GM23338 (cell line): ENCODE measurements at regions not wholly inside any gene's neighbourhood (a gene's known extent, or its start where the extent isn't known, plus 50 kb on each side); places are given as distances from the start of the nearest gene placed in this dataset.

Source experiments
- ATAC-seq: fragments of 200-7000 bp; cut with Tn5 transposase; 3 replicates; pipeline ENCODE4 v1.9.1; 2020
- DNase-seq: peaks from one replicate; pipeline ENCODE4 v3.0.0-alpha.2; 2015; ENCODE audit warnings: low spot score
- H2AFZ ChIP-seq: fragments of 200-600 bp; sonication (generic); 2 replicates; pipeline ENCODE4 v1.8.0; 2016; ENCODE audit warnings: antibody characterized with exemption, mild to moderate bottlenecking, moderate library complexity
- H3F3A ChIP-seq: fragments of 200-600 bp; sonication (generic); replicated peaks from 2 replicates; pipeline ENCODE4 v1.8.0; 2017; ENCODE audit warnings: antibody characterized with exemption, mixed run types, low read depth
- H3K27ac ChIP-seq: fragments of 200-600 bp; sonication (generic); 2 replicates; pipeline ENCODE4 v1.6.1; 2016; ENCODE audit warnings: low read depth
- H3K27me3 ChIP-seq: fragments of 200-600 bp; sonication (generic); 2 replicates; pipeline ENCODE4 v1.8.0; 2016; ENCODE audit warnings: mild to moderate bottlenecking, mixed run types, moderate library complexity; ENCODE audit not compliant: insufficient read depth
- H3K36me3 ChIP-seq: fragments of 200-600 bp; sonication (generic); 2 replicates; pipeline ENCODE4 v1.8.0; 2016; ENCODE audit warnings: mild to moderate bottlenecking; ENCODE audit not compliant: insufficient read depth
- H3K4me1 ChIP-seq: fragments of 200-600 bp; sonication (generic); 2 replicates; pipeline ENCODE4 v1.8.0; 2016; ENCODE audit warnings: mild to moderate bottlenecking, moderate library complexity; ENCODE audit not compliant: insufficient read depth
- H3K4me2 ChIP-seq: fragments of 200-600 bp; sonication (generic); 2 replicates; pipeline ENCODE4 v1.7.1; 2017; ENCODE audit warnings: mixed run types
- H3K4me3 ChIP-seq: fragments of 200-600 bp; sonication (generic); 2 replicates; pipeline ENCODE4 v1.6.1; 2016; ENCODE audit warnings: mixed run types
- H3K79me2 ChIP-seq: fragments of 200-600 bp; sonication (generic); replicated peaks from 2 replicates; pipeline ENCODE4 v1.8.0; 2017; ENCODE audit warnings: mild to moderate bottlenecking; ENCODE audit not compliant: insufficient read depth
- H3K9me2 ChIP-seq: fragments of 200-600 bp; sonication (generic); 2 replicates; pipeline ENCODE4 v1.8.0; 2017; ENCODE audit not compliant: insufficient read depth
- H4K20me1 ChIP-seq: fragments of 200-600 bp; sonication (generic); replicated peaks from 2 replicates; pipeline ENCODE4 v1.8.0; 2017; ENCODE audit warnings: mild to moderate bottlenecking; ENCODE audit not compliant: insufficient read depth
- H3K27ac Mint-ChIP-seq: 2 replicates; pipeline ENCODE4 v1.8.0; 2020; ENCODE audit warnings: inconsistent platforms, mild to moderate bottlenecking, moderate library complexity, mixed read lengths
- H3K27me3 Mint-ChIP-seq: 3 replicates; pipeline ENCODE4 v1.8.0; 2022; ENCODE audit warnings: low read depth, mild to moderate bottlenecking, moderate library complexity, mixed read lengths, inconsistent platforms; ENCODE audit not compliant: insufficient read depth, poor library complexity
- H3K36me3 Mint-ChIP-seq: 3 replicates; pipeline ENCODE4 v1.8.0; 2021; ENCODE audit warnings: low read depth, mild to moderate bottlenecking, inconsistent platforms, moderate library complexity, mixed read lengths
- H3K4me1 Mint-ChIP-seq: 3 replicates; pipeline ENCODE4 v1.8.0; 2020; ENCODE audit warnings: mild to moderate bottlenecking, inconsistent platforms, mixed read lengths
- H3K4me3 Mint-ChIP-seq: 3 replicates; pipeline ENCODE4 v1.8.0; 2021; ENCODE audit warnings: moderate library complexity, mild to moderate bottlenecking, inconsistent platforms, mixed read lengths
- H3K9me3 Mint-ChIP-seq: 3 replicates; pipeline ENCODE4 v1.8.0; 2020; ENCODE audit warnings: moderate library complexity, mild to moderate bottlenecking, inconsistent platforms, mixed read lengths
- CREB1 ChIP-seq: fragments of 250-450 bp; sonication (Bioruptor Pico); IDR thresholded peaks from 2 replicates; pipeline ENCODE4 v1.5.0; 2020; ENCODE audit warnings: low read depth, mild to moderate bottlenecking, moderate library complexity
- EZH2 ChIP-seq: fragments of 200-600 bp; sonication (generic); IDR thresholded peaks from one replicate; pipeline ENCODE4 v1.8.0; 2017; ENCODE audit warnings: antibody characterized with exemption, mild to moderate bottlenecking, low read depth; ENCODE audit not compliant: unreplicated experiment
- EZH2phosphoT487 ChIP-seq: fragments of 200-600 bp; sonication (generic); IDR thresholded peaks from one replicate; pipeline ENCODE4 v1.8.1; 2018; ENCODE audit warnings: antibody characterized with exemption; ENCODE audit not compliant: unreplicated experiment
- JUNB ChIP-seq: IDR thresholded peaks from one replicate; pipeline ENCODE4 v1.6.1; 2016; ENCODE audit warnings: antibody characterized with exemption; ENCODE audit not compliant: unreplicated experiment
- NANOG ChIP-seq: IDR thresholded peaks from 2 replicates; pipeline ENCODE4 v1.6.1; 2016; ENCODE audit warnings: antibody characterized with exemption, borderline replicate concordance
- POLR2AphosphoS5 ChIP-seq: IDR thresholded peaks from 2 replicates; pipeline ENCODE4 v1.6.1; 2016; ENCODE audit warnings: antibody characterized with exemption, low read depth
- STAT1 ChIP-seq: IDR thresholded peaks from one replicate; pipeline ENCODE4 v1.6.1; 2016; ENCODE audit warnings: antibody characterized with exemption; ENCODE audit not compliant: unreplicated experiment
- ZNF331 ChIP-seq: fragments of 250-450 bp; sonication (Bioruptor Pico); IDR thresholded peaks from 2 replicates; pipeline ENCODE4 v1.5.0; 2020; ENCODE audit warnings: low read depth, mild to moderate bottlenecking, moderate library complexity
- TF ChIP-seq, protein P1 (sequence below): IDR thresholded peaks from 2 replicates; pipeline ENCODE4 v1.6.1; 2016; ENCODE audit warnings: antibody characterized with exemption
- TF ChIP-seq, protein P2 (sequence below): fragments of 250-450 bp; sonication (Bioruptor Pico); IDR thresholded peaks from 2 replicates; pipeline ENCODE4 v1.5.0; 2020; ENCODE audit warnings: mild to moderate bottlenecking, moderate library complexity
- TF ChIP-seq, protein P3 (sequence below): IDR thresholded peaks from one replicate; pipeline ENCODE4 v1.6.1; 2018; ENCODE audit warnings: antibody characterized with exemption; ENCODE audit not compliant: unreplicated experiment
- TF ChIP-seq, protein P4 (sequence below), 2 experiments: fragments of 200-600 bp in 1 of 2; sonication (generic) in 1 of 2; conservative IDR thresholded peaks; 2 replicates each; pipeline versions ENCODE4 v1.5.1 to v1.6.1; 2016 to 2017; ENCODE audit warnings: antibody characterized with exemption in 2 of 2, low read depth in 2 of 2, mild to moderate bottlenecking in 2 of 2, moderate library complexity in 1 of 2

DNA sequence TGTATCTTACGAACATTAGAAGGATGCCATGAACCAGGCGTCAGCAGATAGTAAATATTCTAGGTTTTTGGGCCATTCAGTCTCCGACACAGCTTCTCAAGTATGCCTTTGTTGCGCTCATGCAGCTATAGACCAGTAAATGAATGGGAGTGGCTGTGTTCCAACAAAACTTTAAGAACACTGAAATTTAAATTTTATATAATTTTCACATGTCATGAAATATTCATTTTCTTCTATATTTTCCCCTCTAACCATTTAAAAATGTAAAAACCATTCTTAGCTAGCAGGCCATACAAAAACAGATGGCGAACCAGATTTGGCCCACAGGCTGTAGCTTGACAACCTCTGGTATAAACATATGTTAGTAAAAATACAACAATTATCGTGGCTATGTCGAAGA, 151.8 kb upstream of the KIT start (continued):
- TF ChIP-seq POLR2AphosphoS5 (no peak), NANOG (no peak), STAT1 (no peak), EZH2 (no peak), JUNB (no peak), CREB1 (no peak)
- TF ChIP-seq, protein P1, sequence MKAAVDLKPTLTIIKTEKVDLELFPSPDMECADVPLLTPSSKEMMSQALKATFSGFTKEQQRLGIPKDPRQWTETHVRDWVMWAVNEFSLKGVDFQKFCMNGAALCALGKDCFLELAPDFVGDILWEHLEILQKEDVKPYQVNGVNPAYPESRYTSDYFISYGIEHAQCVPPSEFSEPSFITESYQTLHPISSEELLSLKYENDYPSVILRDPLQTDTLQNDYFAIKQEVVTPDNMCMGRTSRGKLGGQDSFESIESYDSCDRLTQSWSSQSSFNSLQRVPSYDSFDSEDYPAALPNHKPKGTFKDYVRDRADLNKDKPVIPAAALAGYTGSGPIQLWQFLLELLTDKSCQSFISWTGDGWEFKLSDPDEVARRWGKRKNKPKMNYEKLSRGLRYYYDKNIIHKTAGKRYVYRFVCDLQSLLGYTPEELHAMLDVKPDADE = no peak

DNA sequence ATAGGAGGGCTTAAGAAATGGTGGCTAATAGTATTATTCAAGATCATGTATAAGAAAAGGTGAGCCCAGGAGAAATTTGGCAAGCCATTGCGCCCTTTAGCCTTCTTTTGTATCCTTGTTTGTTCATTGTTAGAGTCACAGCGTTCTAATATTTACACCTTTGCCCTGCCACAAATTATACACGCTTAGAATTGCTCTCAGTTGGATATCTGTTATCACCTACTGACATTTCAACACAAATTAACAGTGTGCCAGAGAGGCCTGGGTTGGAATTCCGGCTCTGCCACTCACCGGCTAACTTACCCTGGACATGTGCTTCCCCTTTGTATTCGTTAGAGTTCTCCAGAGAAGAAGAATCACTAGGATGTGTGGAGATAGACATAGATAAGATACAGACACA, 148.7 kb upstream of the KIT start:
- Histone ChIP-seq H3K79me2 (no peaks in the 10 kb centered on the region), H3K9me2 (no peaks in the 10 kb centered on the region), H4K20me1 (no peaks in the 10 kb centered on the region), H3K4me2 (no peak overlapping the region), H3K27me3 (no peaks in the 10 kb centered on the region), H3F3A (no peaks in the 10 kb centered on the region), H3K4me3 (no peak overlapping the region), H2AFZ (no peak overlapping the region), H3K4me1 (no peaks in the 10 kb centered on the region), H3K36me3 (no peaks in the 10 kb centered on the region), H3K27ac (no peak overlapping the region)
- H3K36me3 Mint-ChIP-seq = peaks cover 6% of the 10 kb centered on the region
- H3K4me1 Mint-ChIP-seq = peaks cover 13% of the 10 kb centered on the region; the same call in 2 of the 3 replicates
- DNase-seq = no peak
- ATAC-seq = no peak
- H3K27ac Mint-ChIP-seq = no peak overlapping the region
- H3K27me3 Mint-ChIP-seq = no peaks in the 10 kb centered on the region
- peaks cover 12% of the 10 kb centered on the region for H3K9me3 Mint-ChIP-seq
- no peak overlapping the region for H3K4me3 Mint-ChIP-seq
- no peak for TF ChIP-seq EZH2phosphoT487
- no peak for TF ChIP-seq NANOG
- TF ChIP-seq EZH2 = no peak
- no peak for TF ChIP-seq ZNF331
- TF ChIP-seq, protein P2, sequence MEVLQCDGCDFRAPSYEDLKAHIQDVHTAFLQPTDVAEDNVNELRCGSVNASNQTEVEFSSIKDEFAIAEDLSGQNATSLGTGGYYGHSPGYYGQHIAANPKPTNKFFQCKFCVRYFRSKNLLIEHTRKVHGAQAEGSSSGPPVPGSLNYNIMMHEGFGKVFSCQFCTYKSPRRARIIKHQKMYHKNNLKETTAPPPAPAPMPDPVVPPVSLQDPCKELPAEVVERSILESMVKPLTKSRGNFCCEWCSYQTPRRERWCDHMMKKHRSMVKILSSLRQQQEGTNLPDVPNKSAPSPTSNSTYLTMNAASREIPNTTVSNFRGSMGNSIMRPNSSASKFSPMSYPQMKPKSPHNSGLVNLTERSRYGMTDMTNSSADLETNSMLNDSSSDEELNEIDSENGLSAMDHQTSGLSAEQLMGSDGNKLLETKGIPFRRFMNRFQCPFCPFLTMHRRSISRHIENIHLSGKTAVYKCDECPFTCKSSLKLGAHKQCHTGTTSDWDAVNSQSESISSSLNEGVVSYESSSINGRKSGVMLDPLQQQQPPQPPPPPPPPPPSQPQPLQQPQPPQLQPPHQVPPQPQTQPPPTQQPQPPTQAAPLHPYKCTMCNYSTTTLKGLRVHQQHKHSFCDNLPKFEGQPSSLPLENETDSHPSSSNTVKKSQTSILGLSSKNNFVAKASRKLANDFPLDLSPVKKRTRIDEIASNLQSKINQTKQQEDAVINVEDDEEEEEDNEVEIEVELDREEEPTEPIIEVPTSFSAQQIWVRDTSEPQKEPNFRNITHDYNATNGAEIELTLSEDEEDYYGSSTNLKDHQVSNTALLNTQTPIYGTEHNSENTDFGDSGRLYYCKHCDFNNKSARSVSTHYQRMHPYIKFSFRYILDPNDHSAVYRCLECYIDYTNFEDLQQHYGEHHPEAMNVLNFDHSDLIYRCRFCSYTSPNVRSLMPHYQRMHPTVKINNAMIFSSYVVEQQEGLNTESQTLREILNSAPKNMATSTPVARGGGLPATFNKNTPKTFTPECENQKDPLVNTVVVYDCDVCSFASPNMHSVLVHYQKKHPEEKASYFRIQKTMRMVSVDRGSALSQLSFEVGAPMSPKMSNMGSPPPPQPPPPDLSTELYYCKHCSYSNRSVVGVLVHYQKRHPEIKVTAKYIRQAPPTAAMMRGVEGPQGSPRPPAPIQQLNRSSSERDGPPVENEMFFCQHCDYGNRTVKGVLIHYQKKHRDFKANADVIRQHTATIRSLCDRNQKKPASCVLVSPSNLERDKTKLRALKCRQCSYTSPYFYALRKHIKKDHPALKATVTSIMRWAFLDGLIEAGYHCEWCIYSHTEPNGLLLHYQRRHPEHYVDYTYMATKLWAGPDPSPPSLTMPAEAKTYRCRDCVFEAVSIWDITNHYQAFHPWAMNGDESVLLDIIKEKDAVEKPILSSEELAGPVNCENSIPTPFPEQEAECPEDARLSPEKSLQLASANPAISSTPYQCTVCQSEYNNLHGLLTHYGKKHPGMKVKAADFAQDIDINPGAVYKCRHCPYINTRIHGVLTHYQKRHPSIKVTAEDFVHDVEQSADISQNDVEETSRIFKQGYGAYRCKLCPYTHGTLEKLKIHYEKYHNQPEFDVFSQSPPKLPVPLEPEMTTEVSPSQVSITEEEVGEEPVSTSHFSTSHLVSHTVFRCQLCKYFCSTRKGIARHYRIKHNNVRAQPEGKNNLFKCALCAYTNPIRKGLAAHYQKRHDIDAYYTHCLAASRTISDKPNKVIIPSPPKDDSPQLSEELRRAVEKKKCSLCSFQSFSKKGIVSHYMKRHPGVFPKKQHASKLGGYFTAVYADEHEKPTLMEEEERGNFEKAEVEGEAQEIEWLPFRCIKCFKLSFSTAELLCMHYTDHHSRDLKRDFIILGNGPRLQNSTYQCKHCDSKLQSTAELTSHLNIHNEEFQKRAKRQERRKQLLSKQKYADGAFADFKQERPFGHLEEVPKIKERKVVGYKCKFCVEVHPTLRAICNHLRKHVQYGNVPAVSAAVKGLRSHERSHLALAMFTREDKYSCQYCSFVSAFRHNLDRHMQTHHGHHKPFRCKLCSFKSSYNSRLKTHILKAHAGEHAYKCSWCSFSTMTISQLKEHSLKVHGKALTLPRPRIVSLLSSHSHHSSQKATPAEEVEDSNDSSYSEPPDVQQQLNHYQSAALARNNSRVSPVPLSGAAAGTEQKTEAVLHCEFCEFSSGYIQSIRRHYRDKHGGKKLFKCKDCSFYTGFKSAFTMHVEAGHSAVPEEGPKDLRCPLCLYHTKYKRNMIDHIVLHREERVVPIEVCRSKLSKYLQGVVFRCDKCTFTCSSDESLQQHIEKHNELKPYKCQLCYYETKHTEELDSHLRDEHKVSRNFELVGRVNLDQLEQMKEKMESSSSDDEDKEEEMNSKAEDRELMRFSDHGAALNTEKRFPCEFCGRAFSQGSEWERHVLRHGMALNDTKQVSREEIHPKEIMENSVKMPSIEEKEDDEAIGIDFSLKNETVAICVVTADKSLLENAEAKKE (CRISPR knock-in tag) = no peak
- TF ChIP-seq STAT1 = no peak
- TF ChIP-seq CREB1 = no peak
- TF ChIP-seq, protein P1 = no peak
- TF ChIP-seq, protein P3, sequence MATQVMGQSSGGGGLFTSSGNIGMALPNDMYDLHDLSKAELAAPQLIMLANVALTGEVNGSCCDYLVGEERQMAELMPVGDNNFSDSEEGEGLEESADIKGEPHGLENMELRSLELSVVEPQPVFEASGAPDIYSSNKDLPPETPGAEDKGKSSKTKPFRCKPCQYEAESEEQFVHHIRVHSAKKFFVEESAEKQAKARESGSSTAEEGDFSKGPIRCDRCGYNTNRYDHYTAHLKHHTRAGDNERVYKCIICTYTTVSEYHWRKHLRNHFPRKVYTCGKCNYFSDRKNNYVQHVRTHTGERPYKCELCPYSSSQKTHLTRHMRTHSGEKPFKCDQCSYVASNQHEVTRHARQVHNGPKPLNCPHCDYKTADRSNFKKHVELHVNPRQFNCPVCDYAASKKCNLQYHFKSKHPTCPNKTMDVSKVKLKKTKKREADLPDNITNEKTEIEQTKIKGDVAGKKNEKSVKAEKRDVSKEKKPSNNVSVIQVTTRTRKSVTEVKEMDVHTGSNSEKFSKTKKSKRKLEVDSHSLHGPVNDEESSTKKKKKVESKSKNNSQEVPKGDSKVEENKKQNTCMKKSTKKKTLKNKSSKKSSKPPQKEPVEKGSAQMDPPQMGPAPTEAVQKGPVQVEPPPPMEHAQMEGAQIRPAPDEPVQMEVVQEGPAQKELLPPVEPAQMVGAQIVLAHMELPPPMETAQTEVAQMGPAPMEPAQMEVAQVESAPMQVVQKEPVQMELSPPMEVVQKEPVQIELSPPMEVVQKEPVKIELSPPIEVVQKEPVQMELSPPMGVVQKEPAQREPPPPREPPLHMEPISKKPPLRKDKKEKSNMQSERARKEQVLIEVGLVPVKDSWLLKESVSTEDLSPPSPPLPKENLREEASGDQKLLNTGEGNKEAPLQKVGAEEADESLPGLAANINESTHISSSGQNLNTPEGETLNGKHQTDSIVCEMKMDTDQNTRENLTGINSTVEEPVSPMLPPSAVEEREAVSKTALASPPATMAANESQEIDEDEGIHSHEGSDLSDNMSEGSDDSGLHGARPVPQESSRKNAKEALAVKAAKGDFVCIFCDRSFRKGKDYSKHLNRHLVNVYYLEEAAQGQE = no peak
- TF ChIP-seq, protein P4, sequence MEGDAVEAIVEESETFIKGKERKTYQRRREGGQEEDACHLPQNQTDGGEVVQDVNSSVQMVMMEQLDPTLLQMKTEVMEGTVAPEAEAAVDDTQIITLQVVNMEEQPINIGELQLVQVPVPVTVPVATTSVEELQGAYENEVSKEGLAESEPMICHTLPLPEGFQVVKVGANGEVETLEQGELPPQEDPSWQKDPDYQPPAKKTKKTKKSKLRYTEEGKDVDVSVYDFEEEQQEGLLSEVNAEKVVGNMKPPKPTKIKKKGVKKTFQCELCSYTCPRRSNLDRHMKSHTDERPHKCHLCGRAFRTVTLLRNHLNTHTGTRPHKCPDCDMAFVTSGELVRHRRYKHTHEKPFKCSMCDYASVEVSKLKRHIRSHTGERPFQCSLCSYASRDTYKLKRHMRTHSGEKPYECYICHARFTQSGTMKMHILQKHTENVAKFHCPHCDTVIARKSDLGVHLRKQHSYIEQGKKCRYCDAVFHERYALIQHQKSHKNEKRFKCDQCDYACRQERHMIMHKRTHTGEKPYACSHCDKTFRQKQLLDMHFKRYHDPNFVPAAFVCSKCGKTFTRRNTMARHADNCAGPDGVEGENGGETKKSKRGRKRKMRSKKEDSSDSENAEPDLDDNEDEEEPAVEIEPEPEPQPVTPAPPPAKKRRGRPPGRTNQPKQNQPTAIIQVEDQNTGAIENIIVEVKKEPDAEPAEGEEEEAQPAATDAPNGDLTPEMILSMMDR (conservative IDR thresholded peaks at IDR 0.05; ENCODE audit: low read depth in 2 of 2) = no peak
